Omental fat pad (tissue), 3 donors: ENCODE measurements at regions not wholly inside any gene's neighbourhood (a gene's known extent, or its start where the extent isn't known, plus 50 kb on each side); places are given as distances from the start of the nearest gene placed in this dataset.
"Not testable (repeated sequence)": the region's sequence is repeated elsewhere in the genome, so short reads cannot be mapped to it uniquely, and the experiment has no call there.

Experiments used
- ATAC-seq: fragments of 150-250 bp; one replicate; pipeline ENCODE4 v1.9.1; 2016; ENCODE audit warnings: mild to moderate bottlenecking, moderate library complexity; ENCODE audit not compliant: low FRiP score
- DNase-seq: peaks from one replicate; pipeline ENCODE4 v3.0.0-alpha.2; 2019; ENCODE audit warnings: low spot score
- CTCF ChIP-seq, 3 donors: fragments of 450-650 bp; IDR thresholded peaks; one replicate each; pipeline ENCODE4 v1.5.1; 2016 to 2017; ENCODE audit warnings: antibody characterized with exemption in 3 of 3, mild to moderate bottlenecking in 3 of 3, moderate library complexity in 2 of 3

GRCh38 chr3:187888701-187889100 is 143.4 kb upstream of the BCL6 start:
- no peak for ATAC-seq
- TF ChIP-seq CTCF (IDR thresholded peaks at IDR 0.05) = no peak
- no peak for DNase-seq

GRCh38 chr3:187889106-187889505 is 143.8 kb upstream of the BCL6 start:
- DNase-seq = no peak
- TF ChIP-seq CTCF (IDR thresholded peaks at IDR 0.05) = no peak
- no peak for ATAC-seq

GRCh38 chr3:187889601-187890404 is 144.5 kb upstream of the BCL6 start:
- no peak for DNase-seq
- peak; percentile 41 for ATAC-seq
- no peak for TF ChIP-seq CTCF (IDR thresholded peaks at IDR 0.05)

GRCh38 chr3:187890405-187890752 is 145.1 kb upstream of the BCL6 start:
- ATAC-seq, DNase-seq: not testable (repeated sequence)

- TF ChIP-seq CTCF (IDR thresholded peaks at IDR 0.05) = no peak
- ATAC-seq (no peak), DNase-seq (no peak)
Observed at GRCh38 chr3:187896646-187897045, 151.4 kb upstream of the BCL6 start.

GRCh38 chr3:187899246-187899645 is 154.0 kb upstream of the BCL6 start:
- no peak for TF ChIP-seq CTCF (IDR thresholded peaks at IDR 0.05)
- no peak for ATAC-seq
- DNase-seq = no peak

GRCh38 chr3:187900993-187901755 is 155.9 kb upstream of the BCL6 start:
- TF ChIP-seq CTCF (IDR thresholded peaks at IDR 0.05) = no peak
- DNase-seq = no peak
- ATAC-seq = no peak
